Pancreas (tissue), 10 donors: ENCODE measurements at regions not wholly inside any gene's neighbourhood (a gene's known extent, or its start where the extent isn't known, plus 50 kb on each side); places are given as distances from the start of the nearest gene placed in this dataset.
"Not testable (repeated sequence)": the region's sequence is repeated elsewhere in the genome, so short reads cannot be mapped to it uniquely, and the experiment has no call there.

Source experiments
- ATAC-seq, 4 donors: fragments of 200-7000 bp; cut with Tn5 transposase; one replicate each; pipeline versions ENCODE4 v1.8.0 to v1.9.1; 2020; ENCODE audit warnings: mild to moderate bottlenecking in 4 of 4, moderate library complexity in 4 of 4
- DNase-seq, 6 donors: peaks; one replicate each; pipeline ENCODE4 v3.0.0-alpha.2; 2020
- FAIRE-seq: peaks from 2 replicates; lab custom pipeline; 2012; peaks lifted over from hg19 to GRCh38; lab: Jason Lieb, UNC
- H3K27ac ChIP-seq, 4 donors: fragments of 200-600 bp; sonication (generic); 1 replicate in 3 of 4; 2 replicates in 1 of 4; pipeline versions ENCODE4 v1.5.0 to v1.8.0; 2020
- H3K27me3 ChIP-seq, 4 donors: fragments of 200-600 bp; one replicate each; pipeline ENCODE4 v1.8.0; 2021
- H3K36me3 ChIP-seq, 3 donors: fragments of 200-600 bp; sonication (generic) in 1 of 3; one replicate each; pipeline versions ENCODE4 v1.5.0 to v1.8.0; 2020 to 2021
- H3K4me1 ChIP-seq, 3 donors: fragments of 200-600 bp; one replicate each; pipeline ENCODE4 v1.8.0; 2021
- H3K4me3 ChIP-seq, 4 donors: fragments of 200-600 bp; sonication (generic) in 2 of 4; one replicate each; pipeline versions ENCODE4 v1.5.0 to v1.8.0; 2020 to 2021
- H3K9me3 ChIP-seq, 4 donors: fragments of 200-600 bp; one replicate each; pipeline ENCODE4 v1.8.0; 2021
- CTCF ChIP-seq, 4 donors: fragments of 200-600 bp; sonication (generic) in 3 of 4; IDR thresholded peaks; one replicate each; pipeline versions ENCODE4 v1.5.0 to v1.8.0; 2021; ENCODE audit warnings: antibody characterized with exemption in 4 of 4
- WGBS, 2 donors: extraction: QIAGEN DNeasy Blood & Tissue Kit; methylation state at CpG; one replicate each; pipeline ENCODE4 v1.1.7; 2013; 5-methylcytosine and 5-hydroxymethylcytosine counted together
- intact Hi-C, 3 donors: fragments of 100-400 bp; cut with DNase I; formaldehyde crosslinking; loops; one replicate each; pipeline versions ENCODE4 v1.11.1 to v1.14.2; 2022
- donor health status: healthy with polysubstance abuse.
- donor health status: DM: no; HTN: no; CAD: no; lungs with moderate emphysema.
- donor health status: DM: no; HTN: no; CAD: no.
- donor health status: control.
- donor health status: control.
- donor health status: Bipolar disorder and iron deficiency.
- donor health status: DM: yes; HTN: yes; CAD: no.
- donor health status: DM: no; HTN: no; CAD: no.
- donor health status: DM: no; HTN: no; CAD: no.
- donor health status: DM: yes; HTN: yes; CAD: no.

- Histone ChIP-seq H3K9me3 (no peaks in the 10 kb centered on the region), H3K36me3 (no peaks in the 10 kb centered on the region), H3K4me1 (no peaks in the 10 kb centered on the region), H3K4me3 (no peak overlapping the region), H3K27me3 (no peaks in the 10 kb centered on the region), H3K27ac (no peak overlapping the region)
- TF ChIP-seq CTCF (IDR thresholded peaks at IDR 0.05), result no peak
- FAIRE-seq, result no peak
- intact Hi-C loops, result no loop called here
- no peak for ATAC-seq
- no peak for DNase-seq
These were observed 219.0 kb downstream of the KCNJ2 start for GRCh38 chr17:70388326-70388725.

- H3K4me1 ChIP-seq, H3K27ac ChIP-seq, H3K27me3 ChIP-seq, H3K9me3 ChIP-seq, intact Hi-C loops, ATAC-seq, H3K36me3 ChIP-seq, H3K4me3 ChIP-seq, FAIRE-seq: not testable (repeated sequence)
- 88 to 92% methylated on average over 23 of the region's 23 CpGs for WGBS, 2 donors
- peak in 1 of 6 donors; percentile 10 for DNase-seq
These were observed 220.0 kb downstream of the KCNJ2 start for GRCh38 chr17:70389232-70389757.

- no peak for DNase-seq
- no peak for TF ChIP-seq CTCF (IDR thresholded peaks at IDR 0.05)
- no peaks in the 10 kb centered on the region for H3K36me3 ChIP-seq
- no peaks in the 10 kb centered on the region for H3K27me3 ChIP-seq
- FAIRE-seq, result no peak
- WGBS, 2 donors, result 83 to 91% methylated on average over 4 of the region's 4 CpGs
- no peak overlapping the region for H3K4me3 ChIP-seq
- no peaks in the 10 kb centered on the region for H3K4me1 ChIP-seq
- no peak for ATAC-seq
- intact Hi-C loops, result no loop called here
- no peak overlapping the region for H3K27ac ChIP-seq
- H3K9me3 ChIP-seq, result no peaks in the 10 kb centered on the region
These were observed 220.7 kb downstream of the KCNJ2 start for GRCh38 chr17:70390049-70390448.

GRCh38 chr17:70394473-70395232, 225.3 kb downstream of the KCNJ2 start:
- ATAC-seq (no peak), DNase-seq (no peak), FAIRE-seq (no peak)
- Histone ChIP-seq H3K27me3 (no peaks in the 10 kb centered on the region), H3K4me3 (no peak overlapping the region), H3K4me1 (no peaks in the 10 kb centered on the region), H3K36me3 (no peaks in the 10 kb centered on the region), H3K9me3 (no peaks in the 10 kb centered on the region), H3K27ac (no peak overlapping the region)
- 85 to 90% methylated on average over 2 of the region's 2 CpGs for WGBS, 2 donors
- intact Hi-C loops, result no loop called here
- no peak for TF ChIP-seq CTCF (IDR thresholded peaks at IDR 0.05)

- intact Hi-C loops, result no loop called here
- Histone ChIP-seq H3K36me3 (no peaks in the 10 kb centered on the region), H3K9me3 (no peaks in the 10 kb centered on the region), H3K27ac (no peak overlapping the region), H3K4me3 (no peak overlapping the region), H3K27me3 (no peaks in the 10 kb centered on the region), H3K4me1 (no peaks in the 10 kb centered on the region)
- DNase-seq, result no peak
- TF ChIP-seq CTCF (IDR thresholded peaks at IDR 0.05), result no peak
- peak in 2 of 4 donors; percentile 64 to 74 for ATAC-seq
- FAIRE-seq, result no peak
- 76 to 93% methylated on average over 1 of the region's 1 CpG for WGBS, 2 donors
These were observed 236.3 kb downstream of the KCNJ2 start for GRCh38 chr17:70405492-70406220.
